Vagina (tissue), 2 donors: ENCODE measurements at regions not wholly inside any gene's neighbourhood (a gene's known extent, or its start where the extent isn't known, plus 50 kb on each side); places are given as distances from the start of the nearest gene placed in this dataset.

Experiments used
- CTCF ChIP-seq, 3 experiments: fragments of 450-650 bp in 2 of 3; fragments of 200-600 bp in 1 of 3; sonication (generic) in 1 of 3; IDR thresholded peaks; one replicate each; pipeline ENCODE4 v1.5.1; 2017 to 2019; ENCODE audit warnings: antibody characterized with exemption in 3 of 3, mild to moderate bottlenecking in 2 of 3, moderate library complexity in 2 of 3
- POLR2A ChIP-seq, 2 donors: fragments of 450-650 bp; IDR thresholded peaks; one replicate each; pipeline ENCODE4 v1.6.1; 2017; ENCODE audit warnings: antibody characterized with exemption in 2 of 2, mild to moderate bottlenecking in 2 of 2, moderate library complexity in 2 of 2
- POLR2AphosphoS5 ChIP-seq, 2 donors: sonication (generic); formaldehyde crosslinking; IDR thresholded peaks; one replicate each; pipeline ENCODE4 v1.9.0; 2017; ENCODE audit warnings: antibody characterized with exemption in 2 of 2, mild to moderate bottlenecking in 2 of 2, low read depth in 1 of 2; ENCODE audit not compliant: insufficient read depth in 1 of 2

DNA sequence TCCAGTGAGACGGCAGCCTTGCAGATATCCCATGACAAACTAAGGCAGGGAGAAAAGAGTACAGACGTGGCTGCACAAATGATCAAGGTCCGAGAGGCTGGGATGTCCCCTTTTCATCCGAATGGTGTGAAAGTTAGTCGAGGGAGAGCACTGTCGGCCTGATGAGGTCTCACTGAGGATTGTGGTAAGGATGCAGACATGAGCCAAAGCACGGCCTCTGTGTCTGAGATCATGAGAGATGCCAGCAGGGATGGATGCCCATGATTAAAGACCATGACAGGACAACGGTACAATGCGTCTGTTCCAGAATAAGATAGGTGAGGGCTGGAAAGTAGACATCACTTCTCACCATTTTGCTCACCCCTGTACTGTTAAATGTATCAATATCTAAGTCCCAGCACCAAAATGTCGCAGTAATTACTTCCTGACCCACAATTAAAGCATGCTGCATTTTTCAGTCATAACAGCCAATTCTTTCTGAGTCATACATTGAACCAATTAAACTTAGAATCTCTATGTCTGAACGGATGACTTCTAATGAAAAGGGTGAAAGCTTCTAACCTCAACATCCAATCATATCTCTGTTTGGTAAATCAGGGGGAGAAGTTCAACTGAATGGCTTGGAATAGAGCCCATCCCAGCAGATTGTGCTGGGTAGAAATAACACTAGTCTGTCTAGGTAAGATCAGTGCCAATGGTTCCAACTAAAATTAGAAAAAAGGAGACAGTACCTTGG, 249.6 kb upstream of the SOX5 start:
- TF ChIP-seq CTCF (IDR thresholded peaks at IDR 0.05) (no peak), POLR2A (IDR thresholded peaks at IDR 0.05) (no peak), POLR2AphosphoS5 (IDR thresholded peaks at IDR 0.05; ENCODE audit: insufficient read depth in 1 of 2, low read depth in 1 of 2) (no peak)
